ENCODE measurements at regions not wholly inside any gene's neighbourhood (a gene's known extent, or its start where the extent isn't known, plus 50 kb on each side); places are given as distances from the start of the nearest gene placed in this dataset.

DNA sequence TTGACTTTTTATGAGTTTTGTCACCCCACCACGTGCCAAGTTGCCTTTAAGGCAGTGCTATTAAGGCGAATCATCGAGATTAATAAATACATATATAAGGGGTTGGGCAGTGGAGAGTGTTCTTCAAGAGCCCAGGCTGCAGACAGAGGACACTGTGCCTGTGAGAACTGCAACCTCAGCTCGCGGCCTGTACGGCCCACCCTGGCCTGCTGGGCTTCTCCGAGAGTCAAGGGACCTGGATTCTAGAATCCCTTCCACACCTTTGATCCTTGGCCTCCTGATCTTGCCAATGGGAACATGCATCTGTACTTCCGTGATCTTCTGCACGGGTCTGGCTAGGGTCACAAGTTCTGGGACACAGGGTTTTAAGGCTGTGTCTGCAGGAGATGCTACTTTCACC is 54.5 kb downstream of the IRX5 start:
- TF ChIP-seq, protein P1, sequence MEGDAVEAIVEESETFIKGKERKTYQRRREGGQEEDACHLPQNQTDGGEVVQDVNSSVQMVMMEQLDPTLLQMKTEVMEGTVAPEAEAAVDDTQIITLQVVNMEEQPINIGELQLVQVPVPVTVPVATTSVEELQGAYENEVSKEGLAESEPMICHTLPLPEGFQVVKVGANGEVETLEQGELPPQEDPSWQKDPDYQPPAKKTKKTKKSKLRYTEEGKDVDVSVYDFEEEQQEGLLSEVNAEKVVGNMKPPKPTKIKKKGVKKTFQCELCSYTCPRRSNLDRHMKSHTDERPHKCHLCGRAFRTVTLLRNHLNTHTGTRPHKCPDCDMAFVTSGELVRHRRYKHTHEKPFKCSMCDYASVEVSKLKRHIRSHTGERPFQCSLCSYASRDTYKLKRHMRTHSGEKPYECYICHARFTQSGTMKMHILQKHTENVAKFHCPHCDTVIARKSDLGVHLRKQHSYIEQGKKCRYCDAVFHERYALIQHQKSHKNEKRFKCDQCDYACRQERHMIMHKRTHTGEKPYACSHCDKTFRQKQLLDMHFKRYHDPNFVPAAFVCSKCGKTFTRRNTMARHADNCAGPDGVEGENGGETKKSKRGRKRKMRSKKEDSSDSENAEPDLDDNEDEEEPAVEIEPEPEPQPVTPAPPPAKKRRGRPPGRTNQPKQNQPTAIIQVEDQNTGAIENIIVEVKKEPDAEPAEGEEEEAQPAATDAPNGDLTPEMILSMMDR (IDR thresholded peaks at IDR 0.05), result no peak

DNA sequence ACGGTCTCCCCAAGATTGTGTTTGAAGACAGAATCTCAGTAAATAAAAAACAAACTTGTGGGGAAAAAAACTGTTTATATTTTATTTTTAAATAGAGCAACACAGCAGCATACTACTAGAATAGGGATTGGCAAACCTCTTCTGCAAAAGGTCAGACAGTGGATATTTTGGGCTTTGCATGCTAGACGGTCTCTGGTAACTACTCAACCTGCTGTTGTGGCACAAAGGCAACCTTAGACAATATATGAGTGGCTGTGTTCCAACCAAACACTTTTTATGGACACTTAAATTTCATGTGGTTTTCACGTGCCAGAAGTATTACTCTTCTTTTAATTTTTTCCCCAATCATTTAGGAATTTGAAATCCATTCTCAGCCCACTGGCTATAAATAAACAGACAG is 55.0 kb downstream of the IRX5 start:
- TF ChIP-seq, protein P1 (IDR thresholded peaks at IDR 0.05), result no peak

DNA sequence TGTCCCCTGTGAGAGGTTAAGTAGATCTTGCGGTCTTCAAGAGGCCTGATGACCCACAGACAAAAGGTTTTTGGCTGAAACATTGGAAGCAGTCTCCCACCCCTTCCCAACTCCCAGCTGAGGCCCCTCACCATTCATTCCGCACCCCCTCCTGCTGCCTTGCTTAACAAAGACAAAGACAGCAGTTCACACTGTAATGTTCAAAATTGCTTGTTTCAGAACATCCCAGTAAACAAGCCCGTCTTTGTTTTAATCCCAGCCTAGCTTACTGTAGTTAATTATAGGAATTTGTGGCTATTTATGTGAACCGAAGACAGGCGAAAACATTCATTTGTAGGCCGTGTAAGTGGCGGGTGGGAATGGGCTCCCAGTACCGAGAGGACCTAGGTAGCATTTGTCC is 55.7 kb downstream of the IRX5 start:
- TF ChIP-seq, protein P1 (IDR thresholded peaks at IDR 0.05), result no peak

DNA sequence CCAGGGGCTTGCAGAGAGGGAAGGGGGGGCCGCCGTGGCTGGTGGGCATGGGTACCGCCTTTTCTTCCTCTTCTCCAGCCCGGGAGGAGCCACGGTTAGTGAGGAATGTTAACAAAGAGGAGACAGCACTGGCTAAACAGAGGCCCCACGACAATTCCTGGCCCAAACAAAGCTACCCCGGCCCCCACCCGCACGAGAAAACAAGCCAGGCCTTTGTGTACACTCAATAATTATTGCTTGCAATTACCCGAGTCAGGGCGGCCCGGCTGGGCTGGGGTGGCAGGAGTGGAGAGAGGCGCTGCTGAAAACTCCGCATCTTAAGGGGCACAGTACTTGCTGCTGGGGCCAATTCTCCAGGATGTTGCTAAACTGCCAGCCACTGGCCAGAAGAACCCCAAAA is 56.4 kb downstream of the IRX5 start:
- TF ChIP-seq, protein P1 (IDR thresholded peaks at IDR 0.05), result no peak

DNA sequence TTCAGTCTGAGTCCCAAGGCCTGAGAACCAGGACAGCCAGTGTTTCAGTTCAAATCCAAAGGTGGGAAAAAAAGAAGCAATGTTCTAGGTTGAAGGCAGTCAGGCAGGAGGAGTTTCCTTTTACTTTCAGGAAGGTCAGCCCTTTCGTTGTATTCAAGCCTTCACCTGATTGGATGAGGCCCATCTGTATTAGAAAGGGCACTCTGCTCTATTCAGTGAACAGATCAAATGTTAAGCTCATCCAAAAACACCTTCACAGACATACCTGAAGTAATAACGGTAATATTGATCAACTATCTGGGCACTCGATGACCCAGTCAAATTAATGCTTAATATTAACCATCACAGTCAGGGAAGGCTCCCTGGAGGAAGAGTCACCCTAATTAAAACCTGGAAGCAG is 60.9 kb downstream of the IRX5 start:
- TF ChIP-seq, protein P1 (IDR thresholded peaks at IDR 0.05), result no peak

DNA sequence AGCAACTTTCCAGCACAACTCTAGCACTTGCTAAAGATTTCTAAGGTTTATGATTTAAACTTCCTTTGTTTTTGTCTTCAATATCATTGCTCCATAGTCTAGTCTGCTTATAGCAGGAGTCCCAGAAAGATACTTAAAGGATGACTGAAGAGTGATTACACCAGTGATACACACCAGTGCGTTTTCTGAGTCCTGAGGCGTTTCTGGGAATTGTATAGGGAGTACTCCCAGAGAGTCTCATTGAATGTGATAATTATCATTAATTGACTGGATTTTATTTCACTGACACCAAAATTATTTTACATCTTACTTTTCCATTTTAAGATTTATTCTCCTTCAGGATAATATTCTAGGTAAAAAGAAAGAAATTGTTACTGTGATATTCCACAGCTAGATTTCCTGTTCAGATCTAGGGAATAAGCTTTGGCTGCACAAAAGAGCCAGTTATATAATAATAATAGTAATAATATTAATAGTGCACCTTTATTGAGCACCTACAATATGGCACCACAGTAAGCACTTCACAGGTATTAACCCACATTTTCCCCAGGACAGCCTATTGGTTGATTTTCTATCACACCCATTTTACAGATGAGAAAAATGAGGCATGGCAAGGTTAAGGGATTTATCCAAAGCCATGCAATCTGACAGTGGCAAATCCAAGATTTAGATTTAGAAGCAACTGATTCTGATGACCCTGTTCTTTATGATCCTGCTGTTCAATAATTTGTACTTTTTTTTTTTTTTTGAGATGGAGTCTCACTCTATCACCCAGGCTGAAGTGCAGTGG is 62.6 kb downstream of the IRX5 start:
- TF ChIP-seq, protein P1 (IDR thresholded peaks at IDR 0.05), result no peak

DNA sequence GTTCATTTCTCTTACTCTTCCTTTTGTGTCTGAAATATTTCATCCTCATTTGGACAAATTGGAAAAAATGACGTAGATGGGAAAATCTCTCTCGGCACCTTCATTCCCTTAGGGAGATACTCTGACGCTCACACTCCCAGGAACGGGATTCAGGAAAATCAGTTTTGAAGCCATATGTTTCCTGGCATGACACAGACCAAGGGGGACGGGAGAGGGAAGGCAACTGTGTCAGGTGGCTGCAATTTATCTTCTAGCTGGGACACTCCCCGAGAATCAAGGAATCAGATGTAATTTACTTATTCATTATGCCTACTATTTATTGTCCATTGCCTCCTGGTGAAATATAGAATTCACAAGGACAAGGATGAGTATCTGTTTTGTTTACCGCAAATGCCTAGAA is 65.5 kb downstream of the IRX5 start:
- TF ChIP-seq, protein P1 (IDR thresholded peaks at IDR 0.05), result no peak

DNA sequence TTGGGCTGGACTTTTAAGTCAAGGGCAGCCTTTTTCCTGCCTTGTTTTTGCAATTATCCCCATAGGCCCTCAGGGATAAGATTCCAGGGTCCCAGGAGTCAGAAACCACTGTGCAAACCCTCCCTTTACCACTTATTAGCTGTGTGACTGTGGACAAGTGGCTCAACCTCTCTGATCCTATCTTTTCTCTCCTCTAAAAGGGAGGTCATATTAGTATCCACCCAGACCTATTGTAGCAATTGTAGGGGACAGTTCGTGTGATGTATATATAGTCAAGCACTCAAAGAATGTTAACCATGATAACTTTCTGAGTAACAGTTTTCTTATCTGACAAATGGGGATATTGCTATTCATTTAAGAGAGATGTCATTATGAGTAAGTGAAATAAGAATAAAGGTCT is 68.2 kb downstream of the IRX5 start:
- TF ChIP-seq, protein P1 (IDR thresholded peaks at IDR 0.05), result no peak

Measured in LNCAP (cell line).